ENCODE measurements at regions not wholly inside any gene's neighbourhood (a gene's known extent, or its start where the extent isn't known, plus 50 kb on each side); places are given as distances from the start of the nearest gene placed in this dataset.

GRCh38 chr1:238257018-238257621 lies 366.4 kb upstream of the ZP4 start:
- no peak overlapping the region for H3K4me3 ChIP-seq (ENCODE audit: low read depth, low read length)
- no peak for TF ChIP-seq CTCF (IDR thresholded peaks at IDR 0.05; ENCODE audit: borderline replicate concordance, insufficient read depth, low read depth, low read length)

GRCh38 chr1:238254935-238255334 lies 364.2 kb upstream of the ZP4 start:
- H3K4me3 ChIP-seq (ENCODE audit: low read depth, low read length), result no peak overlapping the region
- TF ChIP-seq CTCF (IDR thresholded peaks at IDR 0.05; ENCODE audit: borderline replicate concordance, insufficient read depth, low read depth, low read length), result no peak

- peak; percentile 41 for TF ChIP-seq CTCF (IDR thresholded peaks at IDR 0.05; ENCODE audit: borderline replicate concordance, insufficient read depth, low read depth, low read length)
- no peak overlapping the region for H3K4me3 ChIP-seq (ENCODE audit: low read depth, low read length)
Observed at GRCh38 chr1:238252033-238252802, 361.5 kb upstream of the ZP4 start.

- no peak overlapping the region for H3K4me3 ChIP-seq (ENCODE audit: low read depth, low read length)
- no peak for TF ChIP-seq CTCF (IDR thresholded peaks at IDR 0.05; ENCODE audit: borderline replicate concordance, insufficient read depth, low read depth, low read length)
Observed at GRCh38 chr1:238248356-238248755, 357.6 kb upstream of the ZP4 start.

GRCh38 chr1:238242181-238242580 lies 351.5 kb upstream of the ZP4 start:
- TF ChIP-seq CTCF (IDR thresholded peaks at IDR 0.05; ENCODE audit: borderline replicate concordance, insufficient read depth, low read depth, low read length), result no peak
- H3K4me3 ChIP-seq (ENCODE audit: low read depth, low read length), result no peak overlapping the region

GRCh38 chr1:238241607-238242006 lies 350.9 kb upstream of the ZP4 start:
- no peak for TF ChIP-seq CTCF (IDR thresholded peaks at IDR 0.05; ENCODE audit: borderline replicate concordance, insufficient read depth, low read depth, low read length)
- H3K4me3 ChIP-seq (ENCODE audit: low read depth, low read length), result no peak overlapping the region

- TF ChIP-seq CTCF (IDR thresholded peaks at IDR 0.05; ENCODE audit: borderline replicate concordance, insufficient read depth, low read depth, low read length), result no peak
- no peak overlapping the region for H3K4me3 ChIP-seq (ENCODE audit: low read depth, low read length)
Observed at GRCh38 chr1:238239343-238239742, 348.6 kb upstream of the ZP4 start.

Measured in GM12875 (cell line).